Stomach (tissue), 8 donors: ENCODE measurements at regions not wholly inside any gene's neighbourhood (a gene's known extent, or its start where the extent isn't known, plus 50 kb on each side); places are given as distances from the start of the nearest gene placed in this dataset.

Source experiments
- DNase-seq, 2 donors: peaks; one replicate each; pipeline versions ENCODE4 v3.0.0 to v3.0.0-alpha.2; 2013 to 2019
- H3K27ac ChIP-seq, 5 donors: fragments of 200-600 bp in 4 of 5; sonication (generic) in 4 of 5; one replicate each; pipeline ENCODE4 v1.5.1; 2013 to 2019; ENCODE audit warnings: mild to moderate bottlenecking in 1 of 5, moderate library complexity in 1 of 5
- H3K27me3 ChIP-seq, 3 donors: fragments of 200-600 bp; sonication (generic); one replicate each; pipeline ENCODE4 v1.5.1; 2017 to 2019; ENCODE audit warnings: mixed run types in 1 of 3
- H3K36me3 ChIP-seq, 4 donors: fragments of 200-600 bp; sonication (generic); 1 replicate in 3 of 4; 2 replicates in 1 of 4; pipeline ENCODE4 v1.5.1; 2016 to 2019
- H3K4me1 ChIP-seq, 4 donors: fragments of 200-600 bp; sonication (generic); one replicate each; pipeline ENCODE4 v1.5.1; 2016 to 2019
- H3K4me3 ChIP-seq, 4 donors: fragments of 200-600 bp; sonication (generic) in 3 of 4; one replicate each; pipeline ENCODE4 v1.5.1; 2016 to 2019; ENCODE audit warnings: mild to moderate bottlenecking in 1 of 4
- H3K9me3 ChIP-seq, 4 donors: fragments of 200-600 bp; sonication (generic); one replicate each; pipeline ENCODE4 v1.5.1; 2016 to 2019
- CTCF ChIP-seq, 7 experiments: fragments of 450-650 bp in 4 of 7; fragments of 200-600 bp in 3 of 7; sonication (generic) in 3 of 7; IDR thresholded peaks; one replicate each; pipeline ENCODE4 v1.5.1; 2016 to 2019; ENCODE audit warnings: antibody characterized with exemption in 7 of 7, control low read depth in 2 of 7, mild to moderate bottlenecking in 1 of 7
- EP300 ChIP-seq: sonication (generic); formaldehyde crosslinking; IDR thresholded peaks from one replicate; pipeline ENCODE4 v1.6.1; 2017; ENCODE audit warnings: antibody characterized with exemption
- POLR2A ChIP-seq, 4 donors: fragments of 450-650 bp; IDR thresholded peaks; one replicate each; pipeline ENCODE4 v1.6.1; 2016; ENCODE audit warnings: antibody characterized with exemption in 4 of 4, control low read depth in 2 of 4, mild to moderate bottlenecking in 1 of 4, moderate library complexity in 1 of 4
- POLR2AphosphoS5 ChIP-seq, 3 donors: sonication (generic); formaldehyde crosslinking; IDR thresholded peaks; one replicate each; pipeline ENCODE4 v1.6.1; 2016; ENCODE audit warnings: antibody characterized with exemption in 3 of 3
- WGBS, 5 donors: extraction: QIAGEN DNeasy Blood & Tissue Kit in 3 of 5; methylation state at CpG; one replicate each; pipeline versions ENCODE4 v1.1.5 to v1.1.7; 2013 to 2018; 5-methylcytosine and 5-hydroxymethylcytosine counted together
- intact Hi-C: fragments of 100-400 bp; cut with DNase I; formaldehyde crosslinking; loops from one replicate; pipeline ENCODE4 v1.15.1; 2023; ENCODE audit warnings: low total_unique reads
- donor health status: healthy with polysubstance abuse.
- donor health status: Bipolar disorder and iron deficiency.
- donor health status: healthy.

DNA sequence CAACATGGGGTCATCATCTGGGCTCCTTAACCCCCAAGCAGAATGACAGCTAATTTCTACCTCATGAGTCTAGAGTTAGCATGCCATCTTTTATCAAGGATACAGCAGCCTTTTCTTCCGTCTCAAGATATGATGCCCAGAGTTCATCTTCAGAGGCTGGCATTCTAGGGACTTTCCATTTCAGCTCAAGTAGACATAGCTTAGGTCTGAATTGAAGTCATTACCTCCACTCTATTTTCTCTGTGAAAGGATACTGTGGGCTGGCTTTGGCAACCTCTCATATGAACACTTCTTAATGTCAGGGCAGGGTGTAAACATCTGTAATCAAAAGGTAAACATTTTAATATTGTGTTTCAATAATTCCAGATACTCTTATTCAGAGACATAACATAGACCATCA is 535.7 kb downstream of the MAT2B start:
- intact Hi-C loops = no loop called here
- WGBS, 5 donors = 70 to 93% (median 81%) methylated on average over 1 of the region's 1 CpG

DNA sequence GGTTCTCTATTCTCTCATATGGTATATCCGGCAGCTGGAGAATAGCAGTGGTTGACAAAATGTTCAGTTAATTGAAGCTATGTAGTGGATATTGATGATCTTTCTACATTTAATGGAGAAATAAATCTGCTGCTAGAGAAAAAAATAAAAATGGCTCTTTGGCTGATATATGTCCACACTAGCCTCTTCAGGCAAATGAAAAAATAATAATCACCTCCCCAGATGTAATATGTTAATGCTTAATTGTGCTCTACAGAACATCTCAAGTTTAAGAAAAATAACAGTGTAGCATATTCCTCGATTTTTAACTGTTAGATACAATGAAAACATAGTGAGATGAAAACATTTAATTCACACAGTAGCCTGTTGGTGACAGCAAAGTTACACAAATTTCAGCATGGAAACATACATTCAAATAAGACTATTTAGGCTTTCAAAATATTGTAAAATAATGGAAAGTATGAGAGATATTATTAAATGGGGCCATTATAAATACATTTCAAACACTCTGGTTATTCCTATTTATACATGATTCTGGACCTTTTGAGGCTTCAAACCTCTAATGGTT is 543.0 kb downstream of the MAT2B start:
- no peak overlapping the region for H3K4me3 ChIP-seq
- intact Hi-C loops = no loop called here
- no peaks in the 10 kb centered on the region for H3K36me3 ChIP-seq
- WGBS, 5 donors = 59 to 63% (median 61%) methylated on average over 2 of the region's 2 CpGs
- H3K4me1 ChIP-seq = no peaks in the 10 kb centered on the region
- H3K9me3 ChIP-seq = no peaks in the 10 kb centered on the region
- peak in 1 of 2 donors; percentile 29 for DNase-seq
- no peaks in the 10 kb centered on the region for H3K27me3 ChIP-seq
- TF ChIP-seq POLR2AphosphoS5 (IDR thresholded peaks at IDR 0.05) = no peak
- TF ChIP-seq CTCF (IDR thresholded peaks at IDR 0.05) = peak in 2 of 7 experiments; percentile 14 to 32
- TF ChIP-seq EP300 = no peak
- no peak for TF ChIP-seq POLR2A (IDR thresholded peaks at IDR 0.05)
- no peak overlapping the region for H3K27ac ChIP-seq

More for the DNA sequence above, 535.7 kb downstream of the MAT2B start:
- H3K9me3 ChIP-seq = no peaks in the 10 kb centered on the region
- H3K27ac ChIP-seq = no peak overlapping the region
- no peaks in the 10 kb centered on the region for H3K4me1 ChIP-seq
- H3K36me3 ChIP-seq = no peaks in the 10 kb centered on the region
- no peak overlapping the region for H3K4me3 ChIP-seq
- DNase-seq = no peak
- TF ChIP-seq EP300 = no peak
- TF ChIP-seq CTCF (IDR thresholded peaks at IDR 0.05) = no peak
- H3K27me3 ChIP-seq = no peaks in the 10 kb centered on the region

- intact Hi-C loops = no loop called here
- WGBS, 5 donors = 40 to 62% (median 50%) methylated on average over 1 of the region's 1 CpG
Observed at GRCh38 chr5:164051745-164052144, 546.3 kb downstream of the MAT2B start.

GRCh38 chr5:164052536-164053093 is 547.2 kb downstream of the MAT2B start:
- Histone ChIP-seq H3K27ac (no peak overlapping the region), H3K4me3 (no peak overlapping the region), H3K27me3 (no peaks in the 10 kb centered on the region), H3K36me3 (no peaks in the 10 kb centered on the region), H3K9me3 (no peaks in the 10 kb centered on the region), H3K4me1 (no peaks in the 10 kb centered on the region)
- no peak for DNase-seq
- WGBS, 5 donors = 35 to 70% (median 55%) methylated on average over 3 of the region's 3 CpGs
- intact Hi-C loops = no loop called here
- TF ChIP-seq CTCF (IDR thresholded peaks at IDR 0.05) = no peak
- no peak for TF ChIP-seq EP300
- no peak for TF ChIP-seq POLR2AphosphoS5 (IDR thresholded peaks at IDR 0.05)
- TF ChIP-seq POLR2A (IDR thresholded peaks at IDR 0.05) = no peak

More at GRCh38 chr5:164051745-164052144, 546.3 kb downstream of the MAT2B start:
- DNase-seq = no peak
- Histone ChIP-seq H3K36me3 (no peaks in the 10 kb centered on the region), H3K27ac (no peak overlapping the region), H3K27me3 (no peaks in the 10 kb centered on the region), H3K9me3 (no peaks in the 10 kb centered on the region), H3K4me3 (no peak overlapping the region), H3K4me1 (no peaks in the 10 kb centered on the region)
- TF ChIP-seq EP300 (no peak), POLR2AphosphoS5 (IDR thresholded peaks at IDR 0.05) (no peak), POLR2A (IDR thresholded peaks at IDR 0.05) (no peak), CTCF (IDR thresholded peaks at IDR 0.05) (no peak)
